K562 (cell line): ENCODE measurements at regions not wholly inside any gene's neighbourhood (a gene's known extent, or its start where the extent isn't known, plus 50 kb on each side); places are given as distances from the start of the nearest gene placed in this dataset.

Experiments used
- ATAC-seq: fragments of 200-7000 bp; cut with Tn5 transposase; 3 replicates; pipeline ENCODE4 v1.9.1; 2020; ENCODE audit warnings: moderate library complexity
- BruUV-seq: library from RNA; stranded (reverse); fragments of 400-500 nt; replicated peaks from 2 replicates; lab custom pipeline; 2021; lab: Mats Ljungman, UMichigan
- CTCF ChIA-PET: fragments of 300-600 bp; formaldehyde crosslinking; extraction: SDS; loops from one replicate; lab custom pipeline; 2021; ENCODE audit warnings: low intra/inter-chr PET ratio; lab: Yijun Ruan, JAX
- POLR2A ChIA-PET: fragments of 300-600, 350-650 bp; sonication (Branson Sonifier 250); formaldehyde crosslinking; extraction: SDS; loops from one replicate; lab custom pipeline; 2021; ENCODE audit warnings: antibody characterized with exemption, inconsistent platforms; lab: Yijun Ruan, JAX
- DNase-seq, 4 experiments: peaks; one replicate each; pipeline versions ENCODE4 v3.0.0 to v3.0.0-alpha.2; 2011 to 2018; ENCODE audit warnings: low spot score in 3 of 4, mixed read lengths in 3 of 4; ENCODE audit errors: extremely low read depth in 1 of 4
- FAIRE-seq: peaks from 2 replicates; lab custom pipeline; 2011; peaks lifted over from hg19 to GRCh38; lab: Jason Lieb, UNC
- H2AFZ ChIP-seq: 2 replicates; pipeline ENCODE4 v1.6.0; 2011; ENCODE audit warnings: low read depth, low read length, control low read depth, inconsistent platforms
- H3K27ac ChIP-seq: fragments of 200-600 bp; 3 replicates; pipeline ENCODE4 v1.8.0; 2011; ENCODE audit warnings: low read depth, mild to moderate bottlenecking, control low read depth, inconsistent platforms, low read length, moderate library complexity, mixed read lengths; ENCODE audit errors: extremely low read depth
- H3K27me3 ChIP-seq, 2 experiments: fragments of 300-600 bp in 1 of 2; 2 replicates in 1 of 2; 3 replicates in 1 of 2; pipeline versions ENCODE4 v1.6.0 to v1.8.0; 2011; ENCODE audit warnings: inconsistent platforms in 2 of 2, low read length in 2 of 2, mild to moderate bottlenecking in 1 of 2, mixed read lengths in 1 of 2, moderate library complexity in 1 of 2; ENCODE audit not compliant: control insufficient read depth in 2 of 2, insufficient read depth in 2 of 2
- H3K36me3 ChIP-seq: fragments of 300-600 bp; 3 replicates; pipeline ENCODE4 v1.8.0; 2011; ENCODE audit warnings: mild to moderate bottlenecking, low read length, inconsistent platforms; ENCODE audit not compliant: control insufficient read depth, insufficient read depth
- H3K4me1 ChIP-seq, 2 experiments: fragments of 200-600 bp in 1 of 2; replicated peaks in 1 of 2; 2 replicates in 1 of 2; 3 replicates in 1 of 2; pipeline versions ENCODE4 v1.5.1 to v1.8.0; 2011; ENCODE audit warnings: inconsistent platforms in 2 of 2, low read length in 2 of 2, mild to moderate bottlenecking in 1 of 2, mixed read lengths in 1 of 2, moderate library complexity in 1 of 2; ENCODE audit not compliant: control insufficient read depth in 2 of 2, insufficient read depth in 2 of 2
- H3K4me2 ChIP-seq: 2 replicates; pipeline ENCODE4 v1.6.1; 2011; ENCODE audit warnings: low read length, control low read depth, inconsistent platforms, mixed read lengths; ENCODE audit not compliant: insufficient read depth
- H3K4me3 ChIP-seq: fragments of 200-600 bp; sonication (generic), shearing (Covaris generic); 2 replicates; pipeline ENCODE4 v1.5.1; 2016; ENCODE audit warnings: control low read depth, inconsistent platforms
- H3K79me2 ChIP-seq: fragments of 200-600 bp; 3 replicates; pipeline ENCODE4 v1.8.0; 2011; ENCODE audit warnings: low read length, inconsistent platforms; ENCODE audit not compliant: control insufficient read depth, insufficient read depth
- H3K9ac ChIP-seq, 2 experiments: 2 replicates each; pipeline versions ENCODE4 v1.6.0 to v1.6.1; 2011; ENCODE audit warnings: low read depth in 2 of 2, low read length in 2 of 2, control low read depth in 1 of 2, inconsistent platforms in 1 of 2, mild to moderate bottlenecking in 1 of 2, mixed read lengths in 1 of 2; ENCODE audit not compliant: insufficient read depth in 1 of 2
- H3K9me1 ChIP-seq: one replicate; pipeline ENCODE4 v1.6.0; 2011; ENCODE audit warnings: inconsistent platforms, mild to moderate bottlenecking, low read length, moderate library complexity; ENCODE audit not compliant: control insufficient read depth, insufficient read depth
- H3K9me3 ChIP-seq: replicated peaks from 2 replicates; pipeline ENCODE4 v1.5.1; 2011; ENCODE audit warnings: low read depth, low read length, inconsistent platforms; ENCODE audit not compliant: control insufficient read depth, insufficient read depth
- H4K20me1 ChIP-seq: replicated peaks from 2 replicates; pipeline ENCODE4 v1.6.1; 2011; ENCODE audit warnings: low read length, inconsistent platforms, mixed read lengths; ENCODE audit not compliant: control insufficient read depth, insufficient read depth
- ATF7 ChIP-seq: fragments of 450-650 bp; IDR thresholded peaks from 2 replicates; pipeline ENCODE4 v1.7.1; 2014; ENCODE audit warnings: mild to moderate bottlenecking, moderate library complexity
- BRCA1 ChIP-seq, 2 experiments: fragments of 450-650 bp in 1 of 2; sonication (generic) in 1 of 2; formaldehyde crosslinking in 1 of 2; IDR thresholded peaks; 2 replicates each; pipeline versions ENCODE4 v1.5.0 to v1.6.1; 2017 to 2020; ENCODE audit warnings: mild to moderate bottlenecking in 1 of 2, missing genetic modification reagents in 1 of 2
- IFI16 ChIP-seq: fragments of 250-450 bp; sonication (Bioruptor Pico); IDR thresholded peaks from 2 replicates; pipeline ENCODE4 v2.1.2; 2022; ENCODE audit warnings: mild to moderate bottlenecking, inconsistent platforms
- ZNF586 ChIP-seq: fragments of 450-650 bp; formaldehyde crosslinking; conservative IDR thresholded peaks from 2 replicates; pipeline ENCODE4 v1.4.0; 2020; ENCODE audit warnings: mild to moderate bottlenecking, moderate library complexity
- WGBS: fragments of 100-300 bp; shearing (Covaris generic); methylation state at CpG from one replicate; pipeline ENCODE4 v1.1.6; 2016; ENCODE audit warnings: low coverage, mixed read lengths; ENCODE audit not compliant: insufficient coverage; ENCODE audit errors: missing lambda C conversion rate; 5-methylcytosine and 5-hydroxymethylcytosine counted together
- in situ Hi-C: fragments of 300-500 bp; cut with MboI; formaldehyde crosslinking; loops from 4 replicates; pipeline ENCODE4 v1.15.0; 2018; ENCODE audit warnings: inconsistent platforms, mixed read lengths
- intact Hi-C: fragments of 100-400 bp; cut with micrococcal nuclease; formaldehyde crosslinking; loops from 2 replicates; pipeline ENCODE4 v1.14.2; 2022
- TF ChIP-seq, protein P1 (sequence below), 3 experiments: fragments of 200-800 bp in 1 of 3; sonication (Bioruptor generic) in 1 of 3; sonication (generic) in 1 of 3; formaldehyde crosslinking in 1 of 3; IDR thresholded peaks; 2 replicates each; pipeline versions ENCODE4 v1.6.1 to v1.8.0; 2016 to 2022; ENCODE audit warnings: mild to moderate bottlenecking in 2 of 3, missing compliant biosample characterization in 2 of 3, missing genetic modification characterization in 2 of 3, missing genetic modification reagents in 1 of 3

DNA sequence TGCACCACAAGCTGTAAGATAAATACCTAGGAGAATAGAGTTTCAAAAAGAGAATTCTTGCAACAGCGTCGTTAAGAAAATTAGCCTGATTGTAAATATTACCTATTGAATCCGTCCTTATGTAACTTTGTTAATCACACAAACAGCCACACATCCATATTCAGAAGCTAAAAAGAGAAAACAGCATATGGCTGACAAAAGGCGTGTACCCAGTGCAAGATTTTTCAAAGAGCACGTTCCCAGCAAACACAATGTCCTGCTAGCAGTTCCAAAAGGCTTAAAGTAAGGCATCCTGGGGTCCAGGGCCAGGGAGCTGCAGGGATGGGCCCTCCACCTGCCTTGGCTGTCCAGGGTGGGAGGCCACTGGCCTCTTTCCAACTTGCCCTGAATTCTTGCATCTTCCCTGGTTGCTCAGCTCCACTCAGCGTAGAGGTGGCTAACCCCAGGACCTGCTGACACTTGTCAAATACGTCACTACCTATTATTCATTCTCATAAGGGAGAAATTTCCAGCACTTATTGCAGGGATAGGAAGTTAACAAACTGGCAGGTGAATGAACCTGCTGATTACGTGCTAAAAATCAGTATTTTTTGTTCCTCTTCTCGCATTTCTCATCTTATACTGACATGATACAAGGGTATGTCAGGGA, 102.1 kb upstream of the NEDD4L start:
- no peaks in the 10 kb centered on the region for H3K79me2 ChIP-seq
- BruUV-seq, result no TSS peak
- no peak overlapping the region for H2AFZ ChIP-seq
- TF ChIP-seq BRCA1 (IDR thresholded peaks at IDR 0.05) (no peak), BRCA1 (CRISPR knock-in tag; IDR thresholded peaks at IDR 0.05) (no peak), ZNF586 (CRISPR knock-in tag) (no peak), ATF7 (no peak), IFI16 (no peak)
- TF ChIP-seq, protein P1, sequence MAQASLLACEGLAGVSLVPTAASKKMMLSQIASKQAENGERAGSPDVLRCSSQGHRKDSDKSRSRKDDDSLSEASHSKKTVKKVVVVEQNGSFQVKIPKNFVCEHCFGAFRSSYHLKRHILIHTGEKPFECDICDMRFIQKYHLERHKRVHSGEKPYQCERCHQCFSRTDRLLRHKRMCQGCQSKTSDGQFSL (CRISPR knock-in tag; IDR thresholded peaks at IDR 0.05), result no peak
- TF ChIP-seq, protein P1 (tag; IDR thresholded peaks at IDR 0.05), result no peak
- no peaks in the 10 kb centered on the region for H3K4me1 ChIP-seq
- ATAC-seq (no peak), FAIRE-seq (no peak), DNase-seq (no peak)
- ChIA-PET CTCF (no interaction called here), POLR2A (interaction anchor here (0.5 to 2.2 kb wide), 3 partner anchors 8 to 9 kb away, joined by 3 to 5 read pairs (median 4); no protein-coding TSS in a partner anchor)
- no peaks in the 10 kb centered on the region for H4K20me1 ChIP-seq
- intact Hi-C loops (no loop called here), in situ Hi-C loops (no loop called here)
- H3K4me2 ChIP-seq, result no peak overlapping the region
- H3K36me3 ChIP-seq, result no peaks in the 10 kb centered on the region
- peaks cover 0 to 6% of the 10 kb centered on the region in 2 experiments; a peak in 2 of 5 replicates for H3K27me3 ChIP-seq
- no peaks in the 10 kb centered on the region for H3K9me3 ChIP-seq
- H3K27ac ChIP-seq, result no peak overlapping the region
- H3K4me3 ChIP-seq, result no peak overlapping the region
- no peaks in the 10 kb centered on the region for H3K9me1 ChIP-seq
- H3K9ac ChIP-seq, result no peak overlapping the region
- WGBS, result 6% methylated on average over 9 of the region's 9 CpGs
